ENCODE measurements at regions not wholly inside any gene's neighbourhood (a gene's known extent, or its start where the extent isn't known, plus 50 kb on each side); places are given as distances from the start of the nearest gene placed in this dataset.

GRCh38 chr2:145792745-145793144 is 1272.8 kb upstream of the ZEB2 start:
- Histone ChIP-seq H3K27me3 (ENCODE audit: insufficient read depth, low read length) (no peaks in the 10 kb centered on the region), H3K4me2 (ENCODE audit: low read length) (no peak overlapping the region), H3K4me1 (ENCODE audit: control insufficient read depth in 1 of 2, insufficient read depth in 2 of 2, low read length in 2 of 2) (peaks cover 0 to 2% of the 10 kb centered on the region in 2 experiments; a peak in 1 of 4 replicates), H4K20me1 (ENCODE audit: insufficient read depth) (no peaks in the 10 kb centered on the region), H3K79me2 (ENCODE audit: insufficient read depth, low read length) (no peaks in the 10 kb centered on the region), H3K36me3 (ENCODE audit: control insufficient read depth in 1 of 2, insufficient read depth in 2 of 2, low read length in 2 of 2) (no peaks in the 10 kb centered on the region), H3K9me3 (ENCODE audit: control insufficient read depth in 1 of 2, insufficient read depth in 1 of 2, low read depth in 1 of 2, low read length in 2 of 2) (no peaks in the 10 kb centered on the region), H2AFZ (ENCODE audit: low read depth, low read length, poor library complexity, severe bottlenecking) (no peak overlapping the region), H3K9me2 (ENCODE audit: insufficient read depth) (no peaks in the 10 kb centered on the region), H3K9ac (ENCODE audit: low read length) (no peak overlapping the region), H3K27ac (ENCODE audit: low read depth, low read length) (no peak overlapping the region), H3K4me3 (replicated peaks in 1 of 2; ENCODE audit: low read depth in 1 of 2, low read length in 2 of 2) (no peak overlapping the region)
- CTCF ChIA-PET, result no interaction called here
- TF ChIP-seq CEBPB (IDR thresholded peaks at IDR 0.05; ENCODE audit: low read depth), result no peak
- TF ChIP-seq CTCF (IDR thresholded peaks at IDR 0.05 in 2 of 3, conservative IDR thresholded peaks at IDR 0.05 in 1 of 3; ENCODE audit: borderline replicate concordance in 1 of 3, insufficient read depth in 1 of 3, low read depth in 2 of 3, low read length in 2 of 3), result no peak
- TF ChIP-seq, protein P1, sequence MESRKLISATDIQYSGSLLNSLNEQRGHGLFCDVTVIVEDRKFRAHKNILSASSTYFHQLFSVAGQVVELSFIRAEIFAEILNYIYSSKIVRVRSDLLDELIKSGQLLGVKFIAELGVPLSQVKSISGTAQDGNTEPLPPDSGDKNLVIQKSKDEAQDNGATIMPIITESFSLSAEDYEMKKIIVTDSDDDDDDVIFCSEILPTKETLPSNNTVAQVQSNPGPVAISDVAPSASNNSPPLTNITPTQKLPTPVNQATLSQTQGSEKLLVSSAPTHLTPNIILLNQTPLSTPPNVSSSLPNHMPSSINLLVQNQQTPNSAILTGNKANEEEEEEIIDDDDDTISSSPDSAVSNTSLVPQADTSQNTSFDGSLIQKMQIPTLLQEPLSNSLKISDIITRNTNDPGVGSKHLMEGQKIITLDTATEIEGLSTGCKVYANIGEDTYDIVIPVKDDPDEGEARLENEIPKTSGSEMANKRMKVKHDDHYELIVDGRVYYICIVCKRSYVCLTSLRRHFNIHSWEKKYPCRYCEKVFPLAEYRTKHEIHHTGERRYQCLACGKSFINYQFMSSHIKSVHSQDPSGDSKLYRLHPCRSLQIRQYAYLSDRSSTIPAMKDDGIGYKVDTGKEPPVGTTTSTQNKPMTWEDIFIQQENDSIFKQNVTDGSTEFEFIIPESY (IDR thresholded peaks at IDR 0.05; ENCODE audit: extremely low read depth, insufficient replicate concordance, low read length), result no peak
- TF ChIP-seq TCF7L2 (IDR thresholded peaks at IDR 0.05; ENCODE audit: borderline replicate concordance, extremely low read depth, insufficient read depth, insufficient read length), result no peak
- no peak for TF ChIP-seq EZH2phosphoT487 (IDR thresholded peaks at IDR 0.05; ENCODE audit: borderline replicate concordance)
- TF ChIP-seq JUND (IDR thresholded peaks at IDR 0.05), result no peak
- no peak for TF ChIP-seq EGR1 (IDR thresholded peaks at IDR 0.05; ENCODE audit: low read depth)
- no peak for TF ChIP-seq POLR2A (IDR thresholded peaks at IDR 0.05; ENCODE audit: borderline replicate concordance, extremely low read depth, insufficient read depth, insufficient read length)
- no peak for TF ChIP-seq RAD21 (IDR thresholded peaks at IDR 0.05; ENCODE audit: low read depth)
- TF ChIP-seq ZNF274 (IDR thresholded peaks at IDR 0.05; ENCODE audit: low read depth, low read length), result no peak
- no peak for TF ChIP-seq SRF (IDR thresholded peaks at IDR 0.05; ENCODE audit: low read depth)
- DNase-seq (ENCODE audit: low read depth, low spot score), result no peak
- ATAC-seq, result no peak
- RAD21 ChIA-PET (ENCODE audit: low non-redundant PET in 1 of 2, low total read pairs in 2 of 2, uncharacterized antibody in 2 of 2, unreplicated experiment in 2 of 2), result no interaction called here
- POLR2A ChIA-PET, result no interaction called here
- intact Hi-C loops (cut with micrococcal nuclease), result no loop called here
- no TSS peak for BruUV-seq (replicated peaks)
